ENCODE measurements at regions not wholly inside any gene's neighbourhood (a gene's known extent, or its start where the extent isn't known, plus 50 kb on each side); places are given as distances from the start of the nearest gene placed in this dataset.

GRCh38 chr2:71791501-71792135 is 338.3 kb downstream of the DYSF start:
- no peak for DNase-seq (ENCODE audit: low spot score)

DNA sequence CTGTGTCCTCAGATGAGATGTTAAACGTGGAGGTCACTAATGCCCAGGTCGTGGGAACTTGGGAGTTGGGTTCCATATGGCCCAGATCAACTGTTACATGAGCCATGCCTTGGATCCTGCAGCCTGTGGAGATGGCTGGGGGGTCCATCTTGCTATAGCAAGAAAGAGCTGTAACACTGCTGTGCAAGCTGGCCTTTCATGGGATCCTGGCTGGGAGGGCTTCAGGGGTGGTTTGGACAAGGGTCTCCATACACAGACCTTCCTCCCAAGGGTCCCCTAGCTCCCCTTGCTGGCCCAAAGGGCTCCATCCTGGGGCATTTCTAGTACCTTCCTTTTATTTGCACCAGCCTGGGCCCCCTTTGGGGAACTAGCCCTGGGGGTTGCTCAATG is 337.7 kb downstream of the DYSF start:
- no peak for DNase-seq (ENCODE audit: low spot score)

DNA sequence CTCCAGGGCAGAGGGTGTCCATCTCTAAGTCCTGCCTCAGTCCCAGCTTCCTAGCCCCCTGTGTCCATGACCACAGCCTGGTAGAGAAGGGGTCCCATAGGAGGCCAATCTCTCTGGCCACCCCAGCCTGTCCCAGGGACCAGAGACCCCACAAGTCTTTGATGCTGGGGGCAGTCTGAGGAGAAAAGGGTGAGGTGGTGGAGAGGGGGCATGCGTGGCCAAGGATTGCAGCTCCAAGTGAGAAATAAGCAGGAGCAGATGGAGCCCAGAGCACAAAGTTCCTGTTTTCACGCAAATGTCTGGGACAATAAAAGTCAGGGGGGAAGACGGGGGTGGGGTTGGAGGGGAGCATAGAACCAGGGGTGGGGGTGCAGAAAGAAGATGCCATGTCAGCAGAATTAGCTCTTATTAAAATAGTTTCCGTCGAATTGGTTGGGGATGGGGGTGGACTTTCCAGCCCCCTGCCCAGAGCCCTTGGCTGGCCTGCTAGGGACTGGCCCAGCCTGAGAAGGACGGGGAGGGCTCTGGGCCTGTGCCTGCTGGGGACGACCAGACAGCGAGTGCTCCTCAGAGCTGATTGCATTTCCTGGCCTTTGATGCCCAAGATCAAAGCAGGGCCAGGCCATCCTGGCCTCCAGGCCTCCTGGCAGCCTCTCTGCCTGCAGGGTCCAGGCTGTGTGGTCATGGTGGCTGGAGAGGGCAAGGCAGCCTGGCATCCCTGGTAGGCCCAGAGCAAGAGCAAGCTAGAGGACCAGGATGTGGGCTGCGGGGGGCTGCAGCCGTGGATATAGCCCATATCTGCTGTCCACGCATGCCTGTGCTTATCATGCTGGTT is 337.1 kb downstream of the DYSF start:
- no peak for DNase-seq (ENCODE audit: low spot score)

- DNase-seq (ENCODE audit: low spot score) = no peak
These were observed 336.3 kb downstream of the DYSF start for GRCh38 chr2:71789556-71790204.

DNA sequence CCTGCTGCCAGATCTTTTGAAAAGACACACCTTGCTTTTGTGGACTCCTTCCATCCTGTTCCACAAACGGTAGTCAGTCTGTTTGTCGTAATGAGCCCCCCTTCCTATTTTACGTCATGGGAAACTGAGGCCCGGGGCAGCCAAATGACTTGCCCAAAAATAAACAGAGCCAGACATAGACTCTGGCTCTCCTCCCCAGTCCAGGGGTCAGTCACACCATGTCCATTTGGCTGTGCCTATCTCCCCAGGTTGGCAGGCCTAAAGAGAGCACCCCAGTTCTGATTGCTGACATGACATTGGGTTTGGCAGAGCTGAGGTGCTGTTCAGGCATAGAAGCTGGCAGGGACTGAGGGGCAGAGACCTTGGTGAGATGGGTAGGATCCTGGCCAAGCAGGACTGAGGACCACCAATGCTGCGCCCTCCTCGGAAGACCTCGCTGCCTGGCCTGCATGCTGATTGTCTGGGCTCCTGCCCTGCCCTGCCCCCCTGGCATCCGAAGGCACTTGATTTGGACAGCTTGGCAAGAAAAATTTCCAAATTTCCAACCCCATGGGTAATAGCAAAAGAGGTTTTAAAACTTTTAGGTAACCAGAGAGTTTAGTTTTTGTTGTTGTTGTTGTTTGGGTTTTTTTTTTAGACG is 335.4 kb downstream of the DYSF start:
- no peak for DNase-seq (ENCODE audit: low spot score)

DNA sequence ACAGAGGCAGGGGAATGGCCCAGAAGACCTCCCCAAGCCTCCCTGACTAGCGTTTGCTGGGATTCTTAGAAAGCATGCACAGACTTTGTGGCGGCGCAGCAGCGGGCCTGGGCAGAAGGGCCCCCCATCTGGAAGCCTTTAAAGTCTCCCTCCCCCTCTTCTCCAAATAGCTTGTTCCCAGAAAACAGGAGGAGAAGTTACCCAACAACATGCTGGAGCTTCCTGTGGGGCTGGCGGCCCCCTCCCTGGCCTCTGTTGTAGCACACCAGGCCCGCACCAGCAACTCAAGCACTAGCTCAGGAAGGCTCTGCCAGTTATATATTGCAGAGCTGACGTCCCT is 334.8 kb downstream of the DYSF start:
- no peak for DNase-seq (ENCODE audit: low spot score)

DNA sequence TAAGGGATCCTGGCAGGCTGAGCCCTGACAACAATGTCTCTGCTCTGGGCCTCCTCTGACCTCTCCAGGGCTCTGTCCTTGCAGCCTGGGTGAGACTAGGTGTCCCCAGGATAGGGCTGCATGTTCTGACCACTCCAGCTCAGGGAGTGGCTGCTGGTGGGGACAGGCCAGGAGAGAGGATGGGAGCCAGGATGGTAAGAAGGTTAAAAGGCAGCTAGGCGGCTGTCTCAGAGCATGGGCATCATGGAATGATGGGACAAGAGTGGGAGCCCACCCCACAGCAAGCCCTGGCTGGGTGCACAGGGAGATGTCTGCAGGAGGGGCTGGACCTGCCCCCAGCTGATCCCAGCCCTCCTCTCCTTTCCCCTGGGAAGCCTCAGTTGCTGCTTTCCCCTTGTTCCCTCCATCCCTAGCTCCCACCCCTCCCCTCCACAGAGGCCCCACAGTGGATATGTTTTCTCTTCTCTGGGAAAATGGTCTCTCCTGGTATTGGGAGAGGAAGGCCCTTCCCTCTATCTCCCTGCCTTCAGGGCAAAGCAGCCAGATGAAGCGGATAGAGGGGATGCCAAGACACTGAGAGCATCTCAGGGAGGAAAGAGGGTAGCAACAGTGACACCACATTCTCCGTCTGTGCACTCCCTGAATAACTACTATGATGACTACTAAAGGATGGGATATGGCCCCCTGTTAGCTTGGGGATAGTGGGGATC is 334.3 kb downstream of the DYSF start:
- DNase-seq (ENCODE audit: low spot score) = no peak

DNA sequence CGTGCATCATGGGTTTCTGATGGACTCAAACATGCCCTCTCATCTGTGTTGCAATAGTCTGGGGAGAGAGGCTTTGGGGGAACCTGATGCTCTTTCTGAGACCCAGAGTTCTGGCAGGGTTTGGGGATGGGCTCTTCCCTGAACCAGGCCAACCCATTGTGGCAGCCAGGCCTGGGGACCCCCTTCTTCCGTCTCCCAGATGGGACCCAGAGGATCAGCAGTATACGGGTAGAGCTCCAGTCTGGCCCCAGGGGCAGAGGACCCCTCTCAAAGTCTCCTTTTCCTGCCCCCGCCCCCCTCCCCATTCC is 333.7 kb downstream of the DYSF start:
- DNase-seq (ENCODE audit: low spot score) = no peak

- no peak for DNase-seq (ENCODE audit: low spot score)
These were observed 333.1 kb downstream of the DYSF start for GRCh38 chr2:71786291-71787107.

GRCh38 chr2:71785516-71785981 is 332.2 kb downstream of the DYSF start:
- DNase-seq (ENCODE audit: low spot score) = no peak

DNA sequence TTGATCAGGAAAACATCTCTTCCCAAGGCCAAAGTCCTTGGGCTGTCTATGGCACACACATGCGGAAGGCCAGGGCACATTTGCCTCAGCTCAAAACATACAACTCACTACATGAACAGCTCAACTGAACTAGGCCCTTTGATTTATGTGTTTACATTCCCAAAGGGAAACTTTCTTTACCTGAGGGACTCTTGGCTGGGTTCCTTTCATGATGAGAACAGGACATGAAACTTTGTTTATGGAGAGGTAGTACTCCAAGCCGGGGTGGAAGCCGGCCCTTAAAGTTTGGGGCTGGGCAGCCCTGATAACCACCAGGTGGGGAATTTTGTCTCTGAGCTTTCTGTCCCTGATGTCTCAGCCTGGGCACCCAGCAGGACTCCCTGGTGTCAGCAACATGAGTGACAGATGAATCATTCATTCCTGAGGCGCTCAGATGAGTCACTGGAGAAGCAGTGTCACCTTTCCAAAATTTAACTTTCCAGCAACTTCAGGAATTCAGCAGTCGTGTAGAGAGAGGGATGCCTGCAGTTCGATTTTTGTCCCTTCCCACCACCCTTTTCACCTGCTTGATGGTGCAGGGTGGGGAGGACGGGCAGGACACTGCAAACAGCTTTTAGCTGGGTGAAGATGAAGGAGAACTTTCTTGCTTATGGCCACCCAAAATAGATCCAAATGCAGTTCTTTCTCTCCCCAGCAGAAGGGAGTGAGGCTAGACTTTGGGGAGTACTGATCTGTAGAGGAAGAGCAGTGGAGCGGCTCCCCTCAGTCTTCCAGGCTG is 331.6 kb downstream of the DYSF start:
- no peak for DNase-seq (ENCODE audit: low spot score)

DNA sequence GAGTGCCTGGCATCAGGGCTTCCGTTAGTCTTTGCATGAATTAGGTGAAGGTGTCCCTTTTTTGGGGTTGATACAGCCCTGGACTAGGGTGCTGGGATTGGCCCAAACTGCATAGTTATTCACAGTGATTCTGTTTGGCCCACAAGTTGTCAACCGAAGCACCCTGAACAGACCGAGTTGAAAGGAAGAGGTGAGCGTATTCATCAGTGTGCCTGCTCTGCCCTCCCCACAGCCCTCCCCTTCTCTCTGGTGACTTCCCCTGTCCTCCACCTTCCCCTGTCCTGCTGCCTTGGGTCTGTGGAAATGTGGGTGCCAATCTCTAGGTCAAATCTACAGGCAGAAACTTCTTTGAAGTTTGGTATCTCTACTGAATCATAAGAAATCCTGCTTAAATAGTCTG is 330.5 kb downstream of the DYSF start:
- DNase-seq (ENCODE audit: low spot score) = no peak

DNA sequence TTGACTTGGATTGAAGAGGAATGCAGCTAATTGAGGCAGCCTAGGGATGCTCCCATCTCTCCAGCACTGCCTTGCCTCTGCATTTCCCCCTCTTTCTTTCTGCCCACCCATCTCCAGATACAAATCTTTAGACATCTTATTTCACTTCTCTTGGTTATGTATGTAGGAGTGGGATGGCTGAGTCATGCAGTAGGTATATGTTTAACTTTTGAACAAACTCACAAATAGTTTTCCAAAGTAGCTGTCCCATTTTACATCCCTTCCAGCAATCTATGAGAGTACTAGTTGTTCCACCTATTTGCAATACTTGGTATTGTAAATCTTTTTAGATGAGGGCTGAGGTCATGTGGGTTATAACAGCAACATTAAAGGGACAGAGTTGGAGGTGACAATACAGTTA is 329.9 kb downstream of the DYSF start:
- DNase-seq (ENCODE audit: low spot score) = no peak

DNA sequence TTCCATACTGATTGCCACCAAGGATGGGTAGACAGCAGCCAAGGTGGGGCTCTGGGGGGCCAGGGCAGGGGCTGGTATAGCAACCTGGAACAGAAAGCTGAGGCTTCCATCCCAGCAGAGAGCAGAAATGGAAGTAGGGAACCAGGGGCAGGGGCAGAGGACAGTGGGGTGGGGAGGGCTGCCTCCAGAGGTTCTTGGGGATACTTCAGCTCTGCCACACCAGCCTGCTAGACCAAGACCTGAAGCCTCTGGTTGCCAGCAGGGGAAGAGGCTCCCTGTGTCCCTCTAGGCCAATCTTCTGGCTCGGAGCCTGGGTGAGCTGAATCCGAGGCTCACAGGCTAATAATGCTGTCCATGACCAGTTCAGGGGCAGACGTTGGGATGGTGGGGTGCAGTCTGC is 329.0 kb downstream of the DYSF start:
- no peak for DNase-seq (ENCODE audit: low spot score)

DNA sequence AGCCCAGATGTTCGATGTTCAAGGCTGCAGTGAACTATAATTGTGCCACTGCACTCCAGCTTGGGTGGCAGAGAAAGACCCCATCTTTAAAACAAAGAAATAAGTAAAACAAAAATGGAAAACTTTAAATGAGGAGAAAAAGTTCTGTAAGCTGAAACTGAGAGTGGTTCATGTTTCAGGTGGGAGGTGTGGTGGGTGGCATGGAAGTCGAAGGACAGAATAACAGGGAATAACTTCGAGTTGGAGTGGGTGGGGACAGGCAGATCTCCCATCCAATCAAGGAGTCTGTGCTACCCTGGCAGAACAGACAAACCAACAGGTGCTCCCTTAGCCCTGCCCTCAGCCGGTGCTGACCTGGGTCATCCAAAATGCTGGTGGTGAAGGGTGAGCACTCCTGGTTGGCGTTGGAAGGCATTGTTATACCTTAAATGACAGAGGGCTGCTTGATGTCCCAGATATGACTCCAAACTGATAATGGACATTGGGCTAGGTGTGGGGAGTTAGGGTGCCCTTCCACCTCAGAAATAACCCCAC is 328.4 kb downstream of the DYSF start:
- DNase-seq (ENCODE audit: low spot score) = no peak

DNA sequence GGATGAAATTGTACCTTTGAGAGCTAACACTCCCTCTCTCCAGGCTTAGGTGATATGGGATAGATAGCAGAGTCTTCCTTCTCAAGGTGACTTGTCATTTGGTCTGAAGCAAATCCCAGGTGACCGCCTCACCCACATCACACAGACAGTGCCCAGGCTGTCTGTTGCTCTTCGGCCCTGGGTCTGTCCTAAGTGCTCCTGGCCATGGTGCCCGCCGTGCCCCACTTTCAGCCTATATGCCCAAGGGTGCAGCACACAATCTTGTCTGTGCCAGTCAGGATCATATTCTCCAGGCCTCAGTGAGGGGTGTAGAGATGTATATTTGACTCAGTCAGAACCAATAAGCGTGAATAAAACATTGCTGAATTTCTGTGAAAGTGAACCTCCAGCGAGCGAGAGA is 326.8 kb downstream of the DYSF start:
- no peak for DNase-seq (ENCODE audit: low spot score)

DNA sequence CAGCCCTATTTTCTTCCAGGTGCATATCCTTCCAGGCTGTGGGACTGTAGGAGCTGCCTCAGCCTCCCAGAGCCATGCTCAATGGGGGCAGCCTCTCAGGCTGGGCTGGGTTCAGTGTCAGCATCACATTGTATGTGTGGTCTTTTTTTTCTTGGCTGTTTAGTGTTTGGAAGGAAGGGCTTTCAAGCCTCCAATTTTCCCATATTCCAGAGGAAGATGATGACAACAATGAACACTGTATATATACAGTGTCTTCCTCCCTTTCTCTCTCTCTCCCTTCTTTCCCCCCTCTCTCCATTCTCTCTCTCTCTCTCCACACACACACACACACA is 326.4 kb downstream of the DYSF start:
- no peak for DNase-seq (ENCODE audit: low spot score)

GRCh38 chr2:71778936-71779773 is 325.8 kb downstream of the DYSF start:
- DNase-seq (ENCODE audit: low spot score) = no peak

- DNase-seq (ENCODE audit: low spot score) = no peak
These were observed 325.2 kb downstream of the DYSF start for GRCh38 chr2:71778514-71778913.

- DNase-seq (ENCODE audit: low spot score) = no peak
These were observed 324.6 kb downstream of the DYSF start for GRCh38 chr2:71777946-71778345.

Data from CD4-positive, alpha-beta T cell treated with Interleukin-2 at 100 ng/mL for 4 hours (primary cell).